GM11168 (cell line): ENCODE measurements at regions not wholly inside any gene's neighbourhood (a gene's known extent, or its start where the extent isn't known, plus 50 kb on each side); places are given as distances from the start of the nearest gene placed in this dataset.

ENCODE experiments used
- in situ Hi-C: fragments of 300-500 bp; cut with MboI; formaldehyde crosslinking; loops from one replicate; pipeline ENCODE4 v1.12.0; 2022; ENCODE audit warnings: low sequenced_read_pairs; ENCODE audit not compliant: unreplicated experiment

DNA sequence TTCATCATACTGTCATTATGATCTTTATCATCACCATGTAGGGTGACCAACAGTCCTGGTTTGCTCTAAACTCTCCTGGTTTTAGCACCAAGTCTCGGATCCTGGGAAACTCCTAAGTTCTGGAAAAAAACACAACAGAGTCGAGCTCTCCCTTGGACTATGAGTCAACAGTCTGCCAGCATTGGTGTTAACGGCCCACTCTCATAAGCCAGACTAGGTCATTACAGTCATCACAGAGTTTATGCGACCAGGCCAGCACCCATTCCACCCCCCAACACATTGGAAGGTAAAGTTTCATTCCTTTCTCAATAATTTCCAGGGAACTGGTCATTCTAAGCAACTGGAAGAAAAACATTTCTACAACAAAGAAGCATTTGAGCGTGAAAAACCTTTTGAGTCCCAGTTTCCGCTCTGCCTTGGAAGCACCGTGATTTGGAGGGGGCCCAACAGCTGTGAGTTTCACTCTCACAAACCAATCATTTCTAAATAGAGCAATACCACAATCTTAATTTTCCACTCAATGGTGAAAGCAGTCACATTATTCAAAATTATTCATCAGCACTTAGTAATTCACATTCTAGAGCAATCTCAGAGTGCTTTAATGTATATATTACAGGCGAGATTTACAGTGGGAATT is 445.0 kb downstream of the CDH26 start:
- in situ Hi-C loops = no loop called here

DNA sequence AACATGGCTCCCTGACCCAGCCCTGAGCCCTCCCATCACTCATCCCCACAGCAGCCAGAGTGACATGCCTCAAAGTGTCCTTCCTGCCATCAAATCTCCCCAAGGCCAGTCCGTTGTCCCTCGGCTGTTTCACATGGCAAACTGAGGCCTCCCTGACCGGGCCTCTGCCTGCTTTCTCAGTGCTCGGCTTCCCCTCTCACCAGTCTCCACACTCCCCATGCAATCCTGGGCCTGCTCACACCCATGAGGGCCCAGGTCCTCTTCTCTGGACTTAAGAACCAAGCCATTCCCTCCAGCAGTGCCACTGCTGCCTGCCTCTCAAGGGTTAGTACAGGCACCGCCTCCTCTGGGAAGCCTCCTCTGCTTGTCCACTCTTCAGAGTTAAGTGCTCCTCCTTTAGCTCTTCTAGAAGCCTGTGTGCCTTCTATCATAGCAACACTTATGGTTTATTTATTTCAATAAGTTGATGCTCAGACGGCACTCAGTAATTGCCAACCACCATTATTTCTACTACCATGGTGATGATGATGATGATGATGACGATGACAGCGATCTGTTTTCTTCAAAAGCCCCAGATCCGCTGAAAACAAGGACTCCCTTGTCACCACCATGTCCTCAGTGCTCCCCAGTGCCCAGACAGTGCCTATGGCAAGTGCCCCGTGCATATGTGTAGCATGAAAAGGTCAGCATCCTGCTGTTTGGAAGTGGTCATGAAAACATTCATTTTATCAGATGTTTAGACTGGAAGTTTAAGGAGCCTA is 449.0 kb downstream of the CDH26 start:
- in situ Hi-C loops = no loop called here

- in situ Hi-C loops = no loop called here
These were observed 449.7 kb downstream of the CDH26 start for GRCh38 chr20:60407938-60408337.

- in situ Hi-C loops = no loop called here
These were observed 450.2 kb downstream of the CDH26 start for GRCh38 chr20:60408435-60408834.

DNA sequence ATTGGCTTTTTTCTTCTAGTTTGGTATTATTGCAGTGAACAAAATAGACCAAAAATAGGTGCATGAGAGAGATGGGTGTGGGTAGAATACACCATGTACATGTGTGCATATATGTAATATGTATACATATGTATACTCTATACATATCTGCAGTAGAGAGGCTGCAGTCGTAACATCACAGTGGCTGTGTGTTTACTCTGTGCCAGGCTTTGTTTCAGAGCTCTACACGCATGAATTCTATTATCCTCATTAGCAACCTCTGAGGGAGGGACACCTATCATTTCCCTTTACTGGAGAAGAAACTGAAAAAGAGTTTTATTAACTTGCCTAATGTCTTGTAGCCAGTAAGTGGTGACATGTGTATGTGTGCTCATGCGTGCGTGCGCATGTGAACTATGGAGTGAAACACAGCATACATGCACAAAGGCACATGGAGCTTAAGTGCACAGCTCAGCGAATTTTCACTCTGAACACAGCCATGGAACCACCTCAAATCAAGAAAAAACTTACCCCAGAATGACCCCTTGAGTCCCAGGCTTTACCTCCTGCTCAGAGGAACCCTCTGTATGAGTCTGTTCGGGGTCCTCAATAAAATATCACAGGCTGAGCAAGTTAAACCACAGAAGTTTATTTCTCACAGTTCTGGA is 452.5 kb downstream of the CDH26 start:
- in situ Hi-C loops = no loop called here

DNA sequence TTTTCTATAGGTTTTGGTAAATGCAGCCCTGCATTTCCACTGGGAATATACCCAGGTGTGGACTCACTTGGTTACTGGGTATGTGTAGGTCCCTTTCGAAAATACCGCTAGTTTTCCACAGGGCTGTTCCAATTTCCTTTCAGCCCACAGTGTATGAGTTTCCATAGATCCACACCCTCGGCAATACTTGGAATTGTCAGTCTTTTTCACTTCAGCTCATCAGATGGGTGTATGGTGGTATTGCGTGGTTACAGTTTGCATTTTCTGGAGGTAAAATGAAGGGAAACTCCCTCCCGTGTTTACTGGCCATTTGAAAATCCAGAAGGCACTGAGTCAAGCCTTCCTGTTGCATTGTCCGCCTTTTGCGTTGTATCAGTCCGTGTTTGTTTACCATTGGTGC is 453.6 kb downstream of the CDH26 start:
- in situ Hi-C loops = no loop called here

GRCh38 chr20:60420676-60421229 is 462.5 kb downstream of the CDH26 start:
- in situ Hi-C loops = no loop called here

- in situ Hi-C loops = no loop called here
These were observed 464.6 kb downstream of the CDH26 start for GRCh38 chr20:60422848-60423247.

DNA sequence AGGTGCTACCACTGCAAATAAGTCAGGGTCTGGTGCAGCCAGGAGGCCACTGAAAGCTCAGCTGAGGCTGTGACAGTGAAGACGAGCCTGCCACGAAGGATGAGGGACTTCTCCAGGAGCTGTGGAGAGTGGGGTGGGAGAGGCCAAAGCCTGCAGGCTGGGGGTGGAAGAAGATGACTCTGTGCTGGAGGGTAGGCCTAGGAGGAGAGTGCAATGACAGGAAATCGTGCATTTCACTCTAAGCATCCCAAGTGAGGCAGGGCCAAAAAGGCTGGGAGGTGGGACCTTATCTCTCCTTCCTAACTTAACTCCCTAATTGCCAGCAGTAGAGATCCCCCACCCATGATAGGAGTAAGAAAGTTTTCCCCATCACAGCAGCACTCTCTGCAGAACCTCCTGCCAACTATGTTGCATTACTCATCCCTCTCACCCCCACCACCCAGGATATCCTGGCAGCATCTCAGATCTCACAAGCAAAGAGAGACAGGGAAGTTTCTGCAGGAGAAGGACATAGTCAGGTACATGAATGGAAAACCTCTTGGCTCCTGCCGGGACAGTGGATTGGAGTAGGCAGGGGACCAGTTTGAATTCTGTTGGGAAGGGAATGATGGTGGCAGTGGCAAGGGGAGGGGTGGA is 466.2 kb downstream of the CDH26 start:
- in situ Hi-C loops = no loop called here

DNA sequence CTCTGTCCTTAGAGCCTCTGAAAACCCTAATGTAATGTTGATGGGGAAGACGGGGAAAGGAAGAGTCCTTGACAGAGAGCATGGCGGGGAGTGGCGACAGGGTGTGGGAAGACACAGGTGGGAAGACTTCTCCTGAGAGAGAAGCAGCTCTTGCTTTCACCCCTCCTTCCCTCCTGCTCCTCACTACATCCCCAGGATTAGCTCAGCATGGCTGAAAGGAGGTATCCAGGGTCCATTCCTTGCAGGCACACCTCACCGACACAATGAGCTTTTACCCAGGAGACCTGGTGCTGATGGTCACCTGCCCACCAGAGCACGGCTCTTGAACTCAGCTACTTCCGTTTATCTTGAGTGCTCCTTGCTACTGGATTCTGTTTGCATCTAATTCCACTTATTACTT is 469.3 kb downstream of the CDH26 start:
- in situ Hi-C loops = no loop called here

- in situ Hi-C loops = no loop called here
These were observed 470.4 kb downstream of the CDH26 start for GRCh38 chr20:60428651-60429050.

DNA sequence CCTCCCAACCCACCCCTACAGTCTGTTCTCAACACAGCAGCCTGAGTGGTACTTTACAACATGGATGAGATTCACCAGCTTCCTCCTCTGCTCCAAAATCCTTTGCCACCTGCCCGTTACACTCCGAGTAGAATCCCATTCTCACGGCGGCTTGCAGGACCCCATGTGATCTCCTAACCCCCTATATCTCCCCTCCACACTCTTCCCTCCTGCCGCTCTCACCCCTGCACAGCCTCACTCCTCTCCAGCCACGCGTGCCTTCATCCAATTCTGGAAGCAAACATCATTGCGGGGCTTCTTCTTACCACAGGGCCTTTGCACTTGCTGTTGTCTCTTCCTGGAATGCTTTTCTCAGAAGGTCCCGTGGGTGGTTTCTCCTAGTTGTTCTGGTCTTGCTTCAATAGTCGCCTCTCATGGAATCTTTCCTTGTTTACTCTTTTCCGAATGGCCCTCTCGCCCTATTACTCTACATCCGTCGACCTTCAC is 472.3 kb downstream of the CDH26 start:
- in situ Hi-C loops = no loop called here

- in situ Hi-C loops = no loop called here
These were observed 473.1 kb downstream of the CDH26 start for GRCh38 chr20:60431349-60431748.

- in situ Hi-C loops = no loop called here
These were observed 479.2 kb downstream of the CDH26 start for GRCh38 chr20:60437418-60437817.

GRCh38 chr20:60446267-60447111 is 488.3 kb downstream of the CDH26 start:
- in situ Hi-C loops = no loop called here

- in situ Hi-C loops = no loop called here
These were observed 489.5 kb downstream of the CDH26 start for GRCh38 chr20:60447703-60448102.

DNA sequence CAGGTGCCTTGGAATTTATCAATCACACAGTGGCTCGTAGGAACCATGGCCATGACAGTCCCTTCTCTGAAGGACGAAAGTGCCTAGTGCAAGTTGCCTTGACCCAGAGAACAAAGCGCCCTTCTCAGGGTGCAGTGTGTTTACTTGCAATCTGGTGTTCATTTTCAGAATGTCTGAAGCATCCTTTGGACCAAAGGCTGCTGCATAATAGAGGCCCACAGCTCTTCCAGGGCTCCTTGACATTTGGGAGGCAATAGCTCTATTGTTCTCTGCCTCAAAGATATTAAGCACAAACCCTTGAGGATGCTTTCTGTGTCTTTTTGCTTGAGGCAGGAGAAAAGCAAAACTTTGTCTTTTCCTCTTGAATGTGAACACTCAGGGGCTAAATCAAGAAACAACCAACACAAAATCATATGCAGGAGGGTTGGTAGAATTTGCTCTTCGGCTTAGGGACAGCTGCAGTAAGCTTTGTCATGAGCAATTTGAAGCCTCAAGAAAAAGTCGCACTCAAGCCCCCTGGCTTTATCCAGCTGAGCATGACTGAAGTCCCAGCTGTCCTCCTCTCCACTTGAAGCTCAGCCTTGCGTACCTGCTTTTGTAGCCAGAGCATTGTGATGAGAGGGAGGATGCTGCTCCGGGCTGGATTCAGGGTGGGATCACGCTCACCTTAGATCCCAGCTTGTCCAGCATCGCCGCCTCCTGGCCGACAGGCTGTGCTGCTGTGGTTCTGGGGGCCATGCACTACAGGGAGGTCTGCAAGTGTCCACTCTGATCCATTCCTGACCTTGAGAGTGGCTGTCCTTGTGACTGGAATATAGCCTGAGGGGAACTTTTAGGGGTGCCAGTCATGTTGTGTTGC is 495.4 kb downstream of the CDH26 start:
- in situ Hi-C loops = no loop called here

DNA sequence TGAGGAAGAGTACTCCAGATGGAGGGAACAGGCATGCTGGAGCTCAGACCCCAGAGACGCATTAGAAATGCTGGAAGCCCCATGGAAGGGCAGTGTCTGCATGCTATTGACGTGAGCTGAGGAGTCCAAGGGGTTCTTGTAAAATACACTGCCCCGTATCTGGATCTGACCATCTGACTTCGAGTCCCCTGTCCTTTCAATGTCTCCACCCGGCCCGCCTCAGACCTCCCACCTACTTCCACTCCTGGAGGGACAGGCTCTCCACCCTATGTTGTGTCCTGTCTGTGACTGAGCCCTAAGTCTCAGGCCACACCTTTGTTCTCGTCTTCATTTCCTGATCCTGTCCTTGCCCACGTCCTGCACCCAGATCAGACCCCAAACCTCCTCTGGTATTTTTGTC is 496.3 kb downstream of the CDH26 start:
- in situ Hi-C loops = no loop called here

DNA sequence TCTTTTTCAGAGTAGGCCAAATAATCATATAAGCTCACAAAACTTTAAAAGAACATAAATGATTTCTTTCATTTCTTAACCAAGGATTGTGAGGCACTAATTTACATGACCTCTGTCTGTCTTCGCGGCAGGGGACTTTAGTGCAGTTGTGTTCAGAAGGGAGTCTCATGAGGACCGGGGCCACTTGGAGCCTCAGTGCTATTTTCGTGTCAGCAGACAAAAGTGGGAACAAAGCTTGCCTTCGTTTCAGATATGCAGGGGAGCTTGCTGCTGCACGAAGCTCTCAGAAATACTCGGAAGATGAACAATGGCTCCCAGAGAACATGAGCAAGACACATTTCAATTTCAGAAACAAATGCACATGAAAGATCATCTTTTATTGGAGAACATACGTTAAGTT is 497.0 kb downstream of the CDH26 start:
- in situ Hi-C loops = no loop called here
